HG03103 (cell line): ENCODE measurements at regions not wholly inside any gene's neighbourhood (a gene's known extent, or its start where the extent isn't known, plus 50 kb on each side); places are given as distances from the start of the nearest gene placed in this dataset.

ENCODE experiments used
- ATAC-seq: cut with Tn5 transposase; IDR thresholded peaks from one replicate; pipeline ENCODE4 v1.9.1; 2021; ENCODE audit warnings: low read depth; ENCODE audit not compliant: unreplicated experiment

GRCh38 chr4:163748449-163748848, 254.0 kb downstream of the TMA16 start:
- ATAC-seq, result no peak

- peak; percentile 72 for ATAC-seq
Observed at GRCh38 chr4:163755013-163755412, 260.5 kb downstream of the TMA16 start.

GRCh38 chr4:163757219-163757618, 262.7 kb downstream of the TMA16 start:
- ATAC-seq, result no peak

- no peak for ATAC-seq
Observed at GRCh38 chr4:163758032-163758431, 263.5 kb downstream of the TMA16 start.

GRCh38 chr4:163762741-163763140, 268.3 kb downstream of the TMA16 start:
- no peak for ATAC-seq

- no peak for ATAC-seq
Observed at GRCh38 chr4:163764569-163764968, 270.1 kb downstream of the TMA16 start.

GRCh38 chr4:163768014-163768413, 273.5 kb downstream of the TMA16 start:
- no peak for ATAC-seq

GRCh38 chr4:163772238-163772637, 277.7 kb downstream of the TMA16 start:
- ATAC-seq, result no peak

- no peak for ATAC-seq
Observed at GRCh38 chr4:163773940-163774339, 279.4 kb downstream of the TMA16 start.

GRCh38 chr4:163776957-163777356, 282.5 kb downstream of the TMA16 start:
- no peak for ATAC-seq

GRCh38 chr4:163781726-163782125, 287.2 kb downstream of the TMA16 start:
- no peak for ATAC-seq

GRCh38 chr4:163790231-163790630, 295.7 kb downstream of the TMA16 start:
- no peak for ATAC-seq

- ATAC-seq, result no peak
Observed at GRCh38 chr4:163795885-163796284, 301.4 kb downstream of the TMA16 start.

GRCh38 chr4:163804001-163804400, 309.5 kb downstream of the TMA16 start:
- no peak for ATAC-seq

- no peak for ATAC-seq
Observed at GRCh38 chr4:163806653-163807052, 312.2 kb downstream of the TMA16 start.

GRCh38 chr4:163808011-163808410, 313.5 kb downstream of the TMA16 start:
- no peak for ATAC-seq

- ATAC-seq, result no peak
Observed at GRCh38 chr4:163810755-163811154, 316.3 kb downstream of the TMA16 start.

- peak; percentile 68 for ATAC-seq
Observed at GRCh38 chr4:163815776-163816175, 321.3 kb downstream of the TMA16 start.

GRCh38 chr4:163816494-163816893, 322.0 kb downstream of the TMA16 start:
- ATAC-seq, result no peak

- no peak for ATAC-seq
Observed at GRCh38 chr4:163818673-163819072, 324.2 kb downstream of the TMA16 start.

GRCh38 chr4:163833669-163834068, 339.2 kb downstream of the TMA16 start:
- ATAC-seq, result no peak

GRCh38 chr4:163846008-163846407, 351.5 kb downstream of the TMA16 start:
- ATAC-seq, result no peak

- ATAC-seq, result no peak
Observed at GRCh38 chr4:163852246-163852645, 357.8 kb downstream of the TMA16 start.
